Astrocyte (in vitro differentiated cells and primary cell): ENCODE measurements at regions not wholly inside any gene's neighbourhood (a gene's known extent, or its start where the extent isn't known, plus 50 kb on each side); places are given as distances from the start of the nearest gene placed in this dataset.

Experiments
- CTCF ChIP-seq: IDR thresholded peaks from 2 replicates; pipeline ENCODE4 v1.5.1; 2011; ENCODE audit warnings: low read depth, mild to moderate bottlenecking, inconsistent platforms, low read length, moderate library complexity; ENCODE audit not compliant: insufficient read depth
- EZH2 ChIP-seq: IDR thresholded peaks from 2 replicates; pipeline ENCODE4 v1.6.1; 2012; ENCODE audit warnings: mild to moderate bottlenecking, low read length, inconsistent platforms; ENCODE audit not compliant: insufficient read depth

- TF ChIP-seq CTCF (no peak), EZH2 (no peak)
Observed at GRCh38 chr13:82092312-82092711, 1751.4 kb upstream of the SPRY2 start.
